AG10803 (cell line): ENCODE measurements at regions not wholly inside any gene's neighbourhood (a gene's known extent, or its start where the extent isn't known, plus 50 kb on each side); places are given as distances from the start of the nearest gene placed in this dataset.
"Not testable (repeated sequence)": the region's sequence is repeated elsewhere in the genome, so short reads cannot be mapped to it uniquely, and the experiment has no call there.

Experiments
- DNase-seq: peaks from one replicate; pipeline ENCODE4 v3.0.0; 2010; ENCODE audit warnings: low read depth
- H3K4me3 ChIP-seq: 2 replicates; pipeline ENCODE4 v1.5.1; 2011; ENCODE audit warnings: mild to moderate bottlenecking, low read length, control low read depth
- TF ChIP-seq, protein P1 (sequence below): conservative IDR thresholded peaks from 2 replicates; pipeline ENCODE4 v1.5.1; 2011; ENCODE audit warnings: mild to moderate bottlenecking, low read length, control low read depth, inconsistent platforms

DNA sequence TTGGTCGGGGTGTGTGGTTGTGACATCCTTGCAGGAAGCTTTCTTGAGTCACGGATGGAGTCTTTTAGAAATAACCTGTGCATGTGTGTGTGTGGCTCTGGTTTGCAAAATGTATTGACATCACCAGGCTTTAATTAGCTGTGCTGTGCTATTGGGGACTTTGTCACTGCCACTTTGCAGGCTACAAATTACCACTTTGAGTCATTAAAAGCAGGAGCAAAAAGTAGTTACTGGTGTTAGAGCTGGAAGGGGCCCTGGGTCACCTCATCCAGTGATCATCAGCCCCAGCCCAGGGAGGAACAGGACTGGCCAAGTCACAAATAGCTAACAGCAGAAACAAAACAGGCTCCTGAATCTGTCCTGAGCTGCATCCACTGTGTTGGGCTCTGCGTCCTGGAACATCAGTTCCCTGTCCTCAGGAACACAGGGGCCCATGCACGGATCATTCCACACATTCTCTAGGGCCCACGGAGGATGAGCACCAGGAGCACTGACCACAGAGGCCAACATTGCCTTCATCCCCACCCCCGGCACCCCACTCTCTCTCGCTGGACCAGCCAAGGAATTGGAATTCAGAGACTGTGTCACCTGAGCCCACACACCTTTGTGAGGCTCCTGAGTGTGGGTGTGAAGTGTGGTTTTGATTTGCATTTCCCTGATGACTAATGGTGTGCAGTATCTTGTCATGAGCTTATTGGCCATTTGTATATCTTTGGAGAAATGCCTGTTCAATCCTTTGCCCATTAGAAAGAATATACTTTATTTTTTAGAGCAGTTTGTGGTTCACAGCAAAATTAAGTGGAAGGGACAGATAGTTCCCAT, 280.1 kb upstream of the C1orf174 start:
- no peak for DNase-seq
- TF ChIP-seq, protein P1, sequence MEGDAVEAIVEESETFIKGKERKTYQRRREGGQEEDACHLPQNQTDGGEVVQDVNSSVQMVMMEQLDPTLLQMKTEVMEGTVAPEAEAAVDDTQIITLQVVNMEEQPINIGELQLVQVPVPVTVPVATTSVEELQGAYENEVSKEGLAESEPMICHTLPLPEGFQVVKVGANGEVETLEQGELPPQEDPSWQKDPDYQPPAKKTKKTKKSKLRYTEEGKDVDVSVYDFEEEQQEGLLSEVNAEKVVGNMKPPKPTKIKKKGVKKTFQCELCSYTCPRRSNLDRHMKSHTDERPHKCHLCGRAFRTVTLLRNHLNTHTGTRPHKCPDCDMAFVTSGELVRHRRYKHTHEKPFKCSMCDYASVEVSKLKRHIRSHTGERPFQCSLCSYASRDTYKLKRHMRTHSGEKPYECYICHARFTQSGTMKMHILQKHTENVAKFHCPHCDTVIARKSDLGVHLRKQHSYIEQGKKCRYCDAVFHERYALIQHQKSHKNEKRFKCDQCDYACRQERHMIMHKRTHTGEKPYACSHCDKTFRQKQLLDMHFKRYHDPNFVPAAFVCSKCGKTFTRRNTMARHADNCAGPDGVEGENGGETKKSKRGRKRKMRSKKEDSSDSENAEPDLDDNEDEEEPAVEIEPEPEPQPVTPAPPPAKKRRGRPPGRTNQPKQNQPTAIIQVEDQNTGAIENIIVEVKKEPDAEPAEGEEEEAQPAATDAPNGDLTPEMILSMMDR = no peak
- H3K4me3 ChIP-seq = no peak overlapping the region

DNA sequence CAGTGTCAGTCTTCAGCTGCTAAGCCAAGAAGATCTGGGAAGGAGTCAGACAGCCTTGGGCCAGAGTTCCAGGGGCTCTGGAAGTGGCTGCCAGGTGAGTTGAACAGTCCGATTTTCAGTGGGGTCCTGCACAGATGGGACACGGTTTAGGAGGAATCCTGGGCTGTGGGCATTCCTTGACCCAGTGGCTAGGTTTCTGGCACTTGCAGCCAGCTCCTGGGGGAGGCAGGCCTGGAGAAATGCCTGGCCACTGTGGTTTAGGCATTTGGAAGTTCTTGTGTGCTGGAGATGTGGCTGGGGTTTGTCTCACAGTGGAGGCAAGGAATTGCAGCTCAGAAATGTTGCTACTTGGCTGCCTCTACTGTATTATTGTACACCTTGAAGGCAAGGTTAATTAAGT, 286.4 kb upstream of the C1orf174 start:
- DNase-seq, H3K4me3 ChIP-seq: not testable (repeated sequence)

DNA sequence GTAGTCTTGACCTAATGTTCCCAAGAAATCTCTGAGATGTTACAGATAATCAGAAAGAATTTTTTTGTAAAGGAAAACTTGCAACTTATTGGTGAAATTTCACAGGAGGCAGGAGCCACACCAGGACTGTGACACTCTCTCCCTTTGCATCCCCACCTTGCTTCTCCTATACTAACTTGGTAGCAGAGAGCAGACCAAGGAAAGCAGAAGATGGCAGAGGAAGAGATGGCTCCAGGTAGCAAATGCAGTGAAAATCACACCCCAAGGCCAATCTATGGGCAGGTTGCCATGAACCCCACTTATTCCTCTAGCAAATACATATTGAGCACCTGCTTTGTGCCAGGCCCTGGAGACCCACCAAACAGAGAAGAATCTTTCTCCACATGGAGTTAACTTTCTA, 303.4 kb upstream of the C1orf174 start:
- H3K4me3 ChIP-seq = no peak overlapping the region
- TF ChIP-seq, protein P1 = no peak
- no peak for DNase-seq

DNA sequence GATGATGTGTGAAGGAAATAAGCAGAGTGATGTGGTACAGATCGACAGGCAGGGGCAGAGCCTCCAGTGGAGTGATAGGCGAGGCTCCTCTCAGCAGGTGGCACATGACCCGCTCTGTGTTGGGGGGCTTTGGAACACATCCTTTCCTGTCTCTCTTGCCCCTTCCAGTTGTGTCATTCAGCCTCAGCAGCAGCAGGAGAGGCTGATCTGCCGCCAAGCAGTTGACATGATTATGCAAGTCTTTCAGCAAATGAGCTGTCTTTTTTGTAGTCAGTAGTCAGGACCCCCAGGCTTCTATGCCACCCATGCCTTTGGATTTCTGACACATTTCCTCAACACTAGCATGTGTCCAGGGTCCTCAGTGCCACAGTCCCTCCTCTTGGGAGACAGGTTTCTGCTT, 307.1 kb upstream of the C1orf174 start:
- no peak overlapping the region for H3K4me3 ChIP-seq
- no peak for DNase-seq
- TF ChIP-seq, protein P1 = no peak

DNA sequence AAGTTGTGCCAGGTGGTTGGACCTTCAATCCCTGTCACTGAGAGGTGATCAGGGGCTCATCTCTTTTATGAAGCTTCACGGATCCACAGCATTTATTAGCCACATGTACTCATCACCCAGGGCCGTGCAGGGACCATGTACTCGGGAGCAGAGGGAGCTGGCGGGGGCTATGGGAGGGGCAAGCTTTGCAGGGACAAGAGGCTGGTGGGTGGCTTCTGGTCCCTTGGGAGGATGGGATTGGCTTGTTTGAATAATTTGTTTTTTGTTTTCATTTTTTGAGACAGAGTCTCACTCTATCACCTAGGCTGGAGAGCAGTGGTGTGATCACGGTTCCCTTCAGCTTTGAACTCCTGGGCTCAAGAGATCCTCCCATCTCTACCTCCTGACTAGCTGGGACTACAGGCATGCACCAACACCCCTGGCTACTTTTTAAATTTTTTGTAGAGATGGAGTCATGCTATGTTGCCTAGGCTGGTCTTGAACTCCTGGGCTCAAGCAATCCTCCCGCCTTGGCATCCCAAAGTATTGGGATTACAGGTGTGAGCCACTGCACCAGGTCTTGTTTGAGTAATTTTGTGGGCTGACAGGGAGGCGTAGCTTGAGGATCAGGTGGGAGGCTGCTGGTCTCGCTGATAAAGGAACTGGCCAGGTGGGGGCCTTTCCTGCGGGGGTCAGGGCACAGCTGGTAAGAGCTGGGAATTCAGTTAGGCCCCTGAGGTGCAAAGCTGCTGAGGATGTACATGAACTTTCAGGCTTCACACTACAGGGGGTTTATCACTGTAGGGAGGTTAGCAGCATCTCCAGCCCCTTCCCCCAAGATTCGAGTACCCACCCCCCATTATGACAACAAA, 308.0 kb upstream of the C1orf174 start:
- TF ChIP-seq, protein P1 = no peak
- no peak for DNase-seq
- no peak overlapping the region for H3K4me3 ChIP-seq

DNA sequence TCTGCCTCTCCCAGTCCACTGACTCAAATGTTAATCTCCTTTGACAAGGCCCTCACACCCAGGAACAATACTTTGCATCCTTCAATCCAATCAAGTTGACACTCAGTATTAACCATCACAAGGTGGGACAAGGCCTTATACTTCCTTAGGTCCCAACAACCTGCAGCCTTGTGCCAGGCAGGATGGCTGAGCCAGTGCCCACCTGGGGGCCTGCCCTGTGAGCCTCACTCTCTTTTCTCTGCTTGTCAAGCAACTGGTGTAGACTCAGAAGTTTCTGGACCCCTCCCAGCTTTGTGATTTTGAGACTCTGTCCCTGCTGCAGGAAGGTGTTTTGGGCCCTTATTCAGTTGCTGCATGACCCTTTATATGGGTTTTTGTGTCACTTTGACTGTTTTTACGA, 310.0 kb upstream of the C1orf174 start:
- no peak for DNase-seq
- TF ChIP-seq, protein P1 = no peak
- no peak overlapping the region for H3K4me3 ChIP-seq

DNA sequence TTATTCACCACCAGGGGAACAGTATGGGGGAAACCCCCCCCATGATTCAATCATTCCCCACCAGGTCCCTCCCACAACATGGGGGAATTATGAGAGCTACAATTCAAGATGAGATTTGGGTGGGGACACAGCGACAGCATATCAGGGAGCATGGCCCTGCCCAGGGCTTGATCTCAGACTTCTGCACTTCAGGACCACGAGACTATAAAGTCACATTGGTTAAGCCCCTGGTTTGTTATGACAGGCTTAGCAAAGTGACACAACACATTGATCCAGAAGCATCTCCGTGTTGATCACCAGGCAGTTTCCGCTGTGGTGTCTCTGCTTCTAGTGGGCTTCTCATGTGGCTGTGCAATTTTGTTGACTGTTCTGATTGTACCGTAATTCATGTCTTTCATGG, 312.7 kb upstream of the C1orf174 start:
- H3K4me3 ChIP-seq = no peak overlapping the region
- no peak for DNase-seq
- TF ChIP-seq, protein P1 = no peak
